Midbrain (tissue), 1 donor: ENCODE measurements at regions not wholly inside any gene's neighbourhood (a gene's known extent, or its start where the extent isn't known, plus 50 kb on each side); places are given as distances from the start of the nearest gene placed in this dataset.
"Not testable (repeated sequence)": the region's sequence is repeated elsewhere in the genome, so short reads cannot be mapped to it uniquely, and the experiment has no call there.

Experiments used
- DNase-seq: peaks from one replicate; lab custom pipeline; 2025; lab: John Stamatoyannopoulos, UW

GRCh38 chr12:13440844-13441243 lies 244.3 kb downstream of the EMP1 start:
- DNase-seq = no peak

- DNase-seq = no peak
Observed at GRCh38 chr12:13437541-13437940, 241.0 kb downstream of the EMP1 start.

- no peak for DNase-seq
Observed at GRCh38 chr12:13436696-13437391, 240.3 kb downstream of the EMP1 start.

- DNase-seq = no peak
Observed at GRCh38 chr12:13436182-13436581, 239.7 kb downstream of the EMP1 start.

GRCh38 chr12:13435235-13435933 lies 238.9 kb downstream of the EMP1 start:
- no peak for DNase-seq

GRCh38 chr12:13433768-13434167 lies 237.2 kb downstream of the EMP1 start:
- no peak for DNase-seq

- no peak for DNase-seq
Observed at GRCh38 chr12:13431041-13431440, 234.5 kb downstream of the EMP1 start.

- no peak for DNase-seq
Observed at GRCh38 chr12:13428538-13429265, 232.2 kb downstream of the EMP1 start.

- DNase-seq = no peak
Observed at GRCh38 chr12:13425766-13426165, 229.2 kb downstream of the EMP1 start.

- no peak for DNase-seq
Observed at GRCh38 chr12:13422291-13422690, 225.8 kb downstream of the EMP1 start.

GRCh38 chr12:13417516-13417915 lies 221.0 kb downstream of the EMP1 start:
- no peak for DNase-seq

GRCh38 chr12:13411287-13411686 lies 214.8 kb downstream of the EMP1 start:
- no peak for DNase-seq

- no peak for DNase-seq
Observed at GRCh38 chr12:13405961-13406703, 209.6 kb downstream of the EMP1 start.

- DNase-seq = no peak
Observed at GRCh38 chr12:13404631-13405473, 208.3 kb downstream of the EMP1 start.

GRCh38 chr12:13404111-13404628 lies 207.6 kb downstream of the EMP1 start:
- no peak for DNase-seq

- not testable (repeated sequence) for DNase-seq
Observed at GRCh38 chr12:13391375-13391774, 194.8 kb downstream of the EMP1 start.

- no peak for DNase-seq
Observed at GRCh38 chr12:13390918-13391317, 194.4 kb downstream of the EMP1 start.

- peak; percentile 88 for DNase-seq
Observed at GRCh38 chr12:13390381-13390861, 193.9 kb downstream of the EMP1 start.

GRCh38 chr12:13387101-13387500 lies 190.6 kb downstream of the EMP1 start:
- no peak for DNase-seq

- DNase-seq = no peak
Observed at GRCh38 chr12:13386323-13387039, 190.0 kb downstream of the EMP1 start.
